OCI-LY3 (cell line): ENCODE measurements at regions not wholly inside any gene's neighbourhood (a gene's known extent, or its start where the extent isn't known, plus 50 kb on each side); places are given as distances from the start of the nearest gene placed in this dataset.

Experiments
- CTCF ChIP-seq: fragments of 200-600, 300-600 bp; sonication (generic); IDR thresholded peaks from 2 replicates; pipeline ENCODE4 v1.5.1; 2014; ENCODE audit warnings: antibody characterized with exemption, low read length, low read depth
- EZH2phosphoT487 ChIP-seq: fragments of 200-600 bp; shearing (Covaris generic); IDR thresholded peaks from 2 replicates; pipeline ENCODE4 v1.6.1; 2018; ENCODE audit warnings: antibody characterized with exemption, mixed run types, low read depth

GRCh38 chr3:159763011-159763601 is 225.5 kb upstream of the IL12A start:
- TF ChIP-seq CTCF = no peak
- TF ChIP-seq EZH2phosphoT487 = no peak
